Activated naive CD4-positive, alpha-beta T cell treated with anti-CD3 and anti-CD28 coated beads, Interleukin-2, amount 50 U/mL, for 16 hours (primary cell): ENCODE measurements at regions not wholly inside any gene's neighbourhood (a gene's known extent, or its start where the extent isn't known, plus 50 kb on each side); places are given as distances from the start of the nearest gene placed in this dataset.
"Not testable (repeated sequence)": the region's sequence is repeated elsewhere in the genome, so short reads cannot be mapped to it uniquely, and the experiment has no call there.

Experiments used
- DNase-seq: peaks from one replicate; pipeline ENCODE4 v3.0.0-alpha.2; 2020

DNA sequence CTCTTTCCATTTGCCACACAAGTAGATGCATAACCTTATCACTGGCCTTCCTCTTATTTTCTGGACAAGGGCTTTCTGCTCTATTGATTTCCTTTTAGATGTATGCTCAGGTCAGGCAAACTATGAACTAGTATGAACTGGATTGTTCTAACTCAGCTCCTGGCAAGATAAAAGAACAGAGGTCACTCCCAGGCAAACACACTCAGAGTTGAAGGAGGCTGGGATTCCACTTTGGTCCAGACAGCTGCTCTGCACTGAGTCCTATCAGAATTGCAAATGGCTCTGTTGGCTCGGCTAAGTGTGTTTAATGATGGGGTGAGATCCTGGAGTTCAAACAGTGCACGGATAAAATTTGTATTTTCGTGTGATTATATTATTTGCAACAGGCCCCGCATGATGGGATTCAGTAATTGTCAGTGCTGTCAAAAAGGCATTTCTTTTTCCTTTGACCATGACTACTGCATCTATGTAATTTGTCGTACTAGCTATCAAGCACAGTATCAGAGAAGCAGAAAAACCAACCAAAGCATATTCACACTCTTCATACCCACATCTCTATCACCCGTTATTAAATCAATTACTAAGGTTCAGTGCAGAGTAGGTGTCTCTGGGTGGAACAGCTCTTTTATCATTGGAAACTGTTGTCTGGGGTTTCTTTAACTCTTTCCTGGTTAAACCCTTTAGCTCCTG lies 288.1 kb upstream of the PRKCQ start:
- no peak for DNase-seq

DNA sequence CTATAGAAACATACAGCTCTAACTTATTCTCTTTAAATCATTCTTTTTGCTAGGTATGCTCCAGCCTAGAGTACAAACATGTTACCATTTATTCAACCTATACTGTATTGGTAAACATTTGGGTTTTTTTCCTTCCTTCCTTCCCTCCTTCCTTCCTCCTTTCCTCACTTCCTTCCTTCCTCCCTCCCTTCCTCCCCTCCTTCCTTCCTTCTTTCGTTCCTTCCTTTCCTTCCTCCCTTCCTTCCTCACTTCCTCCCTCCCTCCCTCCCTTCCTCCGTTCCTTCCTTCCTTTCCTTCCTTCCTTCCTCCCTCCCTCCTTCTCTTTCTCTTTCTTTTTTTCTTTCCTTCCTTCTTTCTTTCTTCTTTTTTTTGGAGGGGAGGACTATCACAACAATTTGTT lies 286.7 kb upstream of the PRKCQ start:
- no peak for DNase-seq

DNA sequence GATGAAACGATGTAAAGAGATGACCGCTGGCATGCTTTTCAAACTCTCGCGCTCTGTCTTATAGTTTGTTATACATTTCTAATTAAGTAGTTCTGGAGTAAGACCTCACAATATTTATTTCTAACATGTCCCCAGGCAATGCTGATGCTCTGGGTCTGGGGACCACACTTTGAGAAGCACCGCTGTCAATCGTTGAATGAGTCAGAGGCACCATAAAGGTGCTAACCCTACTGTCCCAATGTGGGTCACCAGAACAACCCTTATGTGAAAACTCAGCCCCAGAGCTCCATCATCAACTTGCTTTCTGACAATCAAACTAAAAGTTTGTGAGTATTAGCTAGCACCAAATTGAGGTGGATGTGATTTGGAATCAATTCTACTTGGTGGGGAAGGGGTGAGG lies 284.1 kb upstream of the PRKCQ start:
- no peak for DNase-seq

DNA sequence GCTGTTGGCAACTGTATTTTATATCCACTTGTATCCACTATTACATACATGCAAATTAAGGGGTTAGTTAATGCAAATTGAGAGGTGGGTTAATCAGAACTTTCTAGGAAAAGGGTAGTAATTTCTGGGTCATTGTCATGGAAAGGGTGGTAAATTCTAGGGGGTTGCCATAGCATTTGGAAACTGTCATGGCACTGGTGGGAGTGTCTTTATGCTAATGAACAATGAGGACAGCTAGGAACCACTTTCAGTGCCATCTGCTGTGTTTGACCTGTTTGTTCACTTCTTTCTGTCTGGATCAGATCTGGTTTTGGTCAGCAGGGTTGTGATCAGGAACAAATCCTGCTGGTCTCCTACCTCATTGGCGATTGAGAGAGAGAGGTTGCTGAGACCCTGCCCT lies 283.3 kb upstream of the PRKCQ start:
- DNase-seq = no peak

DNA sequence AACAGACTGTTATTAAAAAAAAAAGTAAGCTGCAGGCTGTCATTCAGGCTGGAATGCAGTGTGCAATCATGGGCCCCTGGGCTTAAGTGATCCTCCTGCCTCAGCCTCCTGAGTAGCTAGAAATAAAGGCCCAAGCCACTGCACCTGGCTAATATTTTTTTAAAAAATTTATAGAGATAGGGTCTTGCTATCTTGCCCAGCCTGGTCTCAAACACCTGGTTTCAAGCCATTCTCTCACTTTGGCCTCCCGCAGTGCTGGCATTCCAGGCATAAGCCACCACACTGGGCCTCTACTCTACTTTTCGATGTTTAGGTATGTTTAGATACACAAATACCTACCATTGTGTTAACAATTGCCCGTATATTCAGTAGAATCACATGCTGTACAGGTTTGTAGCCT lies 270.4 kb upstream of the PRKCQ start:
- DNase-seq = no peak

DNA sequence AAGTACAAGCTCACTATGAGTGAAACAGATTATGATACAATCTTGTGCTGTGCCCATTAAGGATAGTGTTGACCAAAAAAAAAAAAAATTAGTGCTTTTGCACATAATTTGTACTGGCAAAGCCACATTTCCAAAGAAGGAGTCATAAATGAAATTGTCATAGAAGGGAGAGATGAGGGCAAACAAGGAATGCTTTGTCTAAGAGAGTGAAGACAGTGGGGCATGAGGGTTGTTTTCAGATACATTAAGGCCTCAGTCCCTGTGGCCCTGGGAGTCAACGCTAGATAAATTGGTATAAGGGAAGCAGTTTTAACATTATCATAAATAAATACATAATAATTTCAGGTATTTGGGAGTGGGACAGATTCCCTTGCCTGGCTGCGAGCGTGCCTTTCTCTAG lies 267.5 kb upstream of the PRKCQ start:
- DNase-seq = no peak

DNA sequence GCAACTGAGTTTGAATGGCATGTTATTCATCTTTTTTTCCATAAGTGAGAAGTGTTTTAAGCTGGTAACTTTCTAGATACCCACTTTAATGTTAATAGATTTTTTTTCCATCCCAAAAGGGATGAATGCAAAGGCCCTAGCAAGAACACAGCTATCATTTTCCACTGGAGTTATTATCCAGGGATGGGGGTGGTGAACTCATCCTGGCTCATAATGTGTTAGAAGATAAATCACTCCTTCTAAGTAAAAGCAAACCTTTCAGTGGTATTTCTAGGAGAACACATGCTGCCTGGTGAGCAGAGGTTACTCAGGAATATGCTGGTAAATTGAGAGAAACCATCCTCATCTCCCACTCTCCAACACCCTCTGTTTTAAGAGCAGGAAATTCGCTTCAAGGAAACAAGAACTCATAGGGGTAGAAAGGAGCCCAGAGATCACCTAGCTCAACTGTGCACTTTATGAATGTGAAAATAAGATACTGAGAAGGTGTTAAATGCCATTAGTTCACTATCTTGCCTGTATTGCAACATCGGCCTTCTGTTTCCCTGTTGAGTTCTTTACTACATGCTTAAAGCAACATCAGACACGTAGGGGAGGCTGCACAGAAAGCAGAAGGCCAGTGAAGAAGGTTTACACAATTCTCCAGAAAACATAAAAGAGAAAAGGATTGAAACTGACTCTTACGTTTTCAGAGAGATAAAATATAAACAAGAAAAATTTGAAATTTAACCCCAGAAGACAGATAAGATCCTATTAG lies 264.0 kb upstream of the PRKCQ start:
- no peak for DNase-seq

DNA sequence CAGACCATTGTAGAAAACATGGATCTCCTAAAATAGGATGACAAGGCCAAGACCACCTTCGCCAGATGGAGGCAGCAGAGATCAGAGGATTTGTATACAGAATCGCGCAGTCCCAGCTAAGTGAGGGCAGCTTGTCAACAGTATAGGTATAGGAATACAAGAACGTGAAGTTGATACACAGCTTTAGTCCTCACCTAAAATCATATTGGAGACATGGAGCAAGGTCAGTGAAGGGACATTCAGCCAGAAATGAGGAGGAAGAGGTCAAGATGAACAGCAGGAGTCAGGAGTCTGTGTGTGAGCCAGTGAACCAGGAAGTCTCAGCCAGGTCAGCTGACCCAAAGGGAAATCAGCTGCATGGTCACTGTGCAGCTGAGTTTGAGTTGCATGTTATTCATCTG lies 263.4 kb upstream of the PRKCQ start:
- DNase-seq = no peak

DNA sequence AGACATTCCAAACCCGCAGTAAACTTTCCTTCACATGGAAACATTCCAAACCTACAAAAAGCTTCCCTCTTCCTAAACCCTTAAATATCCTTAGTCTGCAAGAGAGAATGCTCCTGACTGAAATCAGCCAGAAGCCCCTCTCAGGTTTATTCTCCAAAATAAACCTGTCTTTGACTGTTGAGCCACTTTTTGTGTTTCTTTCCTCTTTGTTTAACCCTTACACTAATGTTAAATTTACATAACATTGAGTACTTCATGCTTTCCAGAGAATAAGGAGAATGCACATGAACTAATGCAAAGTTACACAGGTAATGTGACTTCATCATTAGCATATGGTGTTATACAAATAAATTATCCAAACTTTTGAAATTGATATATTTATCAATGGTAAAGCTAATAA lies 262.6 kb upstream of the PRKCQ start:
- DNase-seq = no peak

DNA sequence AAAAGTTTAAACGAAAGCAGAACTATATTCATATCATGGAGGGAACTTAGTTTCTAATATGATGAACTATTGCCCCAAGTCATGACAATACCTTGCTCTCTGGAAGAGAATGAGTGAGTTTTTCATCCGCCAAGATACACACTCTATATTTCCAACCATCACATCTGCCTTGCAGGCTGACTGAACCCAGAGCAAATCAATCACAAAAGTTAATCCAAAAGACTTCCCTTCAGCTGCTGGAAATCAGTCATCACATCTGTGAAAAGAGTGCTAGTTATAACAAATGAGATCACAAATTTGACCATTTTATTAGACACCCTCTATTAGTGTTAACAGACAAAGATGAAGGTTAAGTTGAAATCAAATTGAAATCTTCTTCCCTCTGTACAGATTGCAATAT lies 261.7 kb upstream of the PRKCQ start:
- no peak for DNase-seq

DNA sequence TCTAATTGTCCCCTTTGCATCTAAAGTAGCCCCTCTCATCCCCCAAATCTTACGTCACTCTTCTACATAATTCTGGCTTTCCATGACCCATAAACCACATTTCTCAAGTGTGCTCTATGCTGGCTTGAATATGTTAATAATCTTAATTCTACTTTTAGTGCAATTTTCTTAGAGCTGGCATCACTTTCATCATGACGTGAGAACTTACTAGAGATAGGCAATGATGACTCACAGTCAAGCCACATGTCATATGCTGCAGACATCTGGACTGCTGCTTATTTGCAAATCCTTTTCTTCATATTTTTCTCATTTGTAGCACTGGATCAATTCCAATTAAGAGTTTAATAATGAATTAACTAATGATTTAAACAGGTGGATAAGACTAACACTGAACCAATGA lies 260.7 kb upstream of the PRKCQ start:
- DNase-seq = no peak

DNA sequence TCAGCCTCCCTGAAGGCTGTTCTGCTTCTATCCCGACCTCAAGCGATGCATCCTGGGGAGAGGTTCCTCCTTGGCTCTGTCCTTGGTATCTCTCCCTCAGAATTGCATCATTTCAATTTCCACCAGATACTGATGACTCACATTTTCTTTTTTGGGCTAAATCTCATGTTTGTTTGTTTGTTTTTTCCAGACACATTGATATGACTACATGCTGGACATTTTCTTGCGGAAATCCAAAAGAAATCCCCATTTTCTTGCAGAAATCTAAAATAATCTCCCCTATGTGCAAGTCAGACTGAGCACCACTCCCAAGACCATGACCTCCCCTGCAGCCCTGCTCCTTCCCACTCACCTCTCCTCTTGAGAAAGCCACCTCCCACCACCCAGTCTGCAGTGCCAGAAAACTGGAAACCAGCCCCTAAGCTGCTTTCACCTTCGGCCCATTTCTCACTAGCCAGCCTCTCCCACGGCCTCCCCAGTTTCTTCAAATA lies 260.2 kb upstream of the PRKCQ start:
- no peak for DNase-seq

DNA sequence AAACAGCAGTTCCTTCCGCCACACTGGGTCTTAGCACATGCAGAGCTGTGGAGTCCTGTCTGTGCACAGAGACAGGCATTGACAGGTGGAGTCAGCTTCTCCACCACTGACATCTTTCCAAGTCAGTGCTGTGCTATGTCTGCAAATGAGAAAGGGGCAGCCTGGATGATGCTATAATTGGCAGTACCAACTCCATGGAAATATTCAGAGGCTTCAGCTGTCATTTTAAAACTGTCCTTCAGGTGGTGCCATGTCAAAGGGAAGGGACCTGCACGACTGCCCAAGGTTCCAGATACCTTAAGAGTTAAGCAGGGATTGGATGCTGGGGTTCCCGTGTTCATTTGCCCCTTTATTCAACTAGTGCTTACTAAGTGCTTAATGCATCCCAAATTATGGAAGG lies 258.0 kb upstream of the PRKCQ start:
- DNase-seq = no peak

DNA sequence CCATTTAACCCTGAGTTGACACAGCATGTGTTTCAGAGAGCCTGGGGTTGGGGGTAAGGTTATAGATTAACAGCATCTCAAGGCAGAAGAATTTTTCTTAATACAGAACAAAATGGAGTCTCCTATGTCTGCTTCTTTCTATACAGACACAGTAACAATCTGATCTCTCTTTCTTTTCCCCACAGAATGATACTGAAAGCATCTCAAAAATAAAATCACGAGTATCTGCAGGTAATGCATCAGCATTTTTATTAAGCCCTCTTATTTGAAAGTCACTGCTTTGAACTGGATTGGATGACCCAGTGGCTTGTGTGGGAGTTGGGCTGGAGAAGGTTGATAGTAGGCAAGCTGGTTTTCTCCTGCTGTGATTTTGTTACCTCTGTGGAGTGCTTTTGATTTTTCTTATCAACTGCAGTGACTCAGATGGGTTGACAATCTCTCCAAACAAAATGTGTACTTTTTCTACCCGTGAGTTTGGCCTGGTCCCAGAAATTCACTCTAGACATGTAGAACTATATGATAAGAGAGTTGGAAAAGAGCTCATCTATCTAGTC lies 253.5 kb upstream of the PRKCQ start:
- DNase-seq = no peak

DNA sequence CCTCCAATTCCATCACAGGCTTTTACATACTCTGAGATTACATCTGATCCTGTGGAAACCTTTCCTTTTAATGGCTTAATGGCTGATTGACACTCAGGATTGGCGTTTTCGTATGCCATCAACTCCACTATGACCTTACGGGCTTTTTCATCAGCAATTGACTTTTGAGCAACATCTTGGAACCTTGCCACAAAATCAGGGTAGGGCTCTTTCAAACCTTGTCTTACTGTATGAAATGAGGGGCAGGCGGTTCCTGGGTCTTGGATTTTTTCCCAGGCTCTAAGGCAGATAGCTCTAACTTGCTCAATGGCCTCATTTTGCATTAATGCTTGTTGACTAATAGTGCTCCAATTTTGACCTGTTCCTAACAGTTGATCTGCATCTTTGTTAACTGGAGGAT lies 250.9 kb upstream of the PRKCQ start:
- DNase-seq = not testable (repeated sequence)

DNA sequence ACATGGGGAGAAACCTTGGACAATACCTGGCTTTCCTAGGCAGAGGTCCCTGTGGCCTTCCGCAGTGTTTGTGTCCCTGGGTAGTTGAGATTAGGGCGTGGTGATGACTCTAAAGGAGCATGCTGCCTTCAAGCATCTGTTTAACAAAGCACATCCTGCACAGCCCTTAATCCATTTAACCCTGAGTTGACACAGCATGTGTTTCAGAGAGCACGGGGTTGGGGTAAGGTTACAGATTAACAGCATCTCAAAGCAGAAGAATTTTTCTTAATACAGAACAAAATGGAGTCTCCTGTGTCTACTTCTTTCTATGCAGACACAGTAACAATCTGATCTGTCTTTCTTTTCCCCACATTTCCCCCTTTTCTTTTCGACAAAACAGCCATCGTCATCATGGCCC lies 244.7 kb upstream of the PRKCQ start:
- not testable (repeated sequence) for DNase-seq

DNA sequence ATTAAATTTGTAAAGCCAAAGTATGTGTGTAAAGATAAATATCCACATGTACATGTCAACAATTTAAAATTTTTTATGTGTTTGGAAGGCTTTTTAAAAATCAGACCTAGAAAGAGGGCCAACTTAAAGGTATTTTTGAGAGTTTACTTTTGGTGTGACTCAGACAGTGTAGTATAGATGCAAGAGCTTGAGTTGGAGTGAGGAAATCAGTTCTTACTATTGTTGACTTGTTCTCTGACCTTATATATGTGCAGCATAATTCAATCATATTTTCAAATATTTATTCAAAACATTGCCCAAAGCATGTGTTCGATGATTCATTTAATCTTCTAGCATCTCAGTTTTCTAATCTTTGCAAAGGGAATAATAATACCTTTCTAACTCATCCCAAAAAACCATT lies 243.7 kb upstream of the PRKCQ start:
- DNase-seq = no peak

DNA sequence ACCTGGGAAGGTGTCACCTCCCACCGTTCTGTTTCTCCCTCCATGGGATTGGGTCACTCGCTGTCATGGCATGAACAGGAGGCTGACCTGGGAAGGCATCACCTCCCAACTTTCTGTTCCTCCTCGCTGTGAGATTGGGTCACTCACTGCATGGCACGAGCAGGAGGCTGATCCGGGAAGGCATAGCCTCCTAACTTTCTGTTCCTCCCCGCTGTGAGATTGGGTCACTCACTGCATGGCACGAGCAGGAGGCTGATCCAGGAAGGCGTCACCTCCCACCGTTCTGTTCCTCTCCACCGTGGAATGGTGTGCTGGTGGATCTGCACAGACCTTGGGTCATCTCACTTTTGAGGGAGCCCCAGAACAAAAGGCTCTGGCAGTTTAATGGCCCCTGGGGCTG lies 239.2 kb upstream of the PRKCQ start:
- no peak for DNase-seq

DNA sequence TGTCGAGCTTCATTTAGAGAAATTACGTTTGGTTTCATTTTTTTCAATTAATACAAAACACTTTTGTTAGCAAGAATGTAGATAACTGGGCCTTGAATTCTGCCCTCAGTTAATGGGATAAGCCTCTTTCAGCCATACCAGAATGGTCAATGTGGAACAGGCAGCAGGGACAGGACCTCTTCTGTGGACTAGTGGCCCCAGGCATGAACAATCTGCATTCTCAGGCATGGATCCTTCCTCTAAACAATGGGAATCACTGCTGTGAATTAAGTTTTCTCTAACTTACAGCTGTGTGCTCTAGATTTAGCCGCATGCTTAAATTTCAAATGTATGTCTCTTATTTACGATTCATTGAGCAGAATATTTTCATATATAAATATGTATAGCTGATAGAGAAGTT lies 237.7 kb upstream of the PRKCQ start:
- no peak for DNase-seq

DNA sequence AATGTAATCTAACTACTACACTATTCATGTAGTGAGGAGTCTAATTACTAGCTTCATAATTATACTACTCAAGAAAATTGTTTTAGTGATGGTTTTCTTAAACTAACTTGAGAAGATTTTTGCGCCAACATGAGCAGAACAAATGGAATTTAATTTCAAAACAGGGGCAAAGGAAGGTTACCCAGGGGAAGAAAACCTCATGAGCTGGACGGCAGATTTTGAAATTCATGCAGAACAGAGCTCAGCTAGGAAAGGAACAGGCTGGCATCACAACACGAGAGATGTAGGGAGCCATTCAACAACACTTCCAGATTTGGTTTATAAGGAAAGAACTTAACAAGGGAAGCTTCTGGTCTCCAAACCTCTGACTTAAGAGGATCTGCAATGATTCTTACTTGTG lies 235.3 kb upstream of the PRKCQ start:
- DNase-seq = no peak

DNA sequence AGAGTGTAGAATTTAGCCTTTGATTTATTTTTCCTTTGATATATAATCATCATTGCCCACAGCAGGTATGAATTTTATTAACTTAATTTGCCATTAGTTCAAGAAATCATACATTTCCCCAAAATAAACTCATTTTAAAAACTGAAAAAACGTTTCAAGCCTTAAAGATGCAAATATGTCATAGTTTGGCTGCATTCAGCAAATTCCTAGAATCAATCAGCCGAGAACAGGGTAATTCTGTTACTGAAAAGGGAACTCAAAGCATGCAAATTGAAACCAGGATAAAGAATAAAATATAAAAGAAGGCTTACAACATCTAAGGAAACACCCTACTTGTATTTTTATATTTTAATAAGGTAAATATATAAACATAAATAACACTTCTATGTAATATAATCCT lies 233.8 kb upstream of the PRKCQ start:
- DNase-seq = no peak

DNA sequence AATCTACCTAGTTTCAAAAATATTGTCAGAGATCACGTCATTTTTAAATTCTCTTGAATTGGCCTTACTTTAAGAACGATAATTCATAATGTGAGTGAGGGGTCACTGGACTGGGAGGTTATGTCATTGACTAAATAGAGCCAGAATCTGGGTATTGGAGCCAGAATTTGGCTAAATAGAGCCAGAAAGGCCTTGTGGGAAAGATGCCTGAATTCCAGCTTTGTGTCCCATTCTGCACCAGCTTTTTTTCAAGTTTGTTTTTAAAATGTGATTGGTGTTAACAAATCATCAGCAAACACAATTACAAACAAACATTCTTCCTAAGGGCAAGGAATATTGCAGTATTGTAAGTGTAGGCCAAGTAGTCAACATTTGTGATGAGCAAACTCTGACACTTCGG lies 233.2 kb upstream of the PRKCQ start:
- no peak for DNase-seq

DNA sequence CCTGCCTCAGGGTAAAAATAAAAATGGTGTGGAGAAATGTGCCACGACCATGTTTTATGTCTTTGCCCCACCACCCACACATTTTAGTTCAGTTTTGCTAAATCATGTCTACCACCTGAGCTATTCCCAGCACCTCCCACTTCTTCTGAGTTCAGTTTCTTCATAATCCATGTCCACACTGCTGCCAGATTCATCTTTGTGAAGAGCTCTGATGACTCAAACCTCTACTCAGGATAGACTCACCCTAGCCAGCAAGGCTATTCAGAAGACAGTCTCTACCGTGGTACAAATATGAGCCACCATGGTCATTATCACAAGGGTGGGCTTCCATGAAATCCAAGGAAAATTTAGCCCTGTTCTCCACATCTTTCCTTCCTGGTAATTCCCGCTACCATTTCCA lies 231.1 kb upstream of the PRKCQ start:
- no peak for DNase-seq

DNA sequence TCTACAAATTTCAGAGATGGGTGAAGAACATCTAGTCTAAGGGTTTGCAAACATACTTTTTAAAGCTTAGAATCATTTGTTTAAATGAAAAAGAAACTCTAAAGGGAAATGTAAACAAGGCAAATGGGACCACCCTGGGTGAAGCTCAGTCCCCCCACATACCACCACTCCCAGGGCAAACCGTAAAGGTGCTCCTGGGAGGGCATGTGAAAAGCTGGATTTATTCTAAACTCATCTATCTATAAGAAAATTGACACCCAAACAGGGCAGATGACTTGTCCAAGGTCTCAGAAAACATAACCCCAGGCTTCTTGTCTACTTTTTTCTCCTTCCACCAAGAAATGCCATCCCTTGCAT lies 223.3 kb upstream of the PRKCQ start:
- no peak for DNase-seq
